Type B pancreatic cell (in vitro differentiated cells): ENCODE measurements at regions not wholly inside any gene's neighbourhood (a gene's known extent, or its start where the extent isn't known, plus 50 kb on each side); places are given as distances from the start of the nearest gene placed in this dataset.

Source experiments
- DNase-seq: peaks from one replicate; pipeline ENCODE4 v3.0.0; 2021; ENCODE audit warnings: mixed read lengths; ENCODE audit not compliant: unreplicated experiment; ENCODE audit errors: extremely low spot score
- H3K27ac Mint-ChIP-seq: 2 replicates; pipeline ENCODE4 v1.8.0; 2021; ENCODE audit warnings: mild to moderate bottlenecking, mixed read lengths
- H3K27me3 Mint-ChIP-seq: 2 replicates; pipeline ENCODE4 v1.8.0; 2021; ENCODE audit warnings: mixed read lengths
- H3K36me3 Mint-ChIP-seq: 2 replicates; pipeline ENCODE4 v1.8.0; 2021; ENCODE audit warnings: mixed read lengths
- H3K4me1 Mint-ChIP-seq: one replicate; pipeline ENCODE4 v1.8.0; 2021; ENCODE audit warnings: mixed read lengths; ENCODE audit not compliant: unreplicated experiment
- H3K4me3 Mint-ChIP-seq: 2 replicates; pipeline ENCODE4 v1.8.0; 2021; ENCODE audit warnings: mild to moderate bottlenecking, mixed read lengths
- H3K9me3 Mint-ChIP-seq: 2 replicates; pipeline ENCODE4 v1.8.0; 2021; ENCODE audit warnings: mixed read lengths
- CTCF ChIP-seq: fragments of 200-600 bp; sonication (generic); conservative IDR thresholded peaks from 2 replicates; pipeline ENCODE4 v1.5.0; 2021; ENCODE audit warnings: antibody characterized with exemption, mild to moderate bottlenecking

- no peak for TF ChIP-seq CTCF
- Mint-ChIP-seq H3K27me3 (no peaks in the 10 kb centered on the region), H3K27ac (no peak overlapping the region), H3K9me3 (no peaks in the 10 kb centered on the region), H3K4me1 (peaks cover 19% of the 10 kb centered on the region), H3K4me3 (no peak overlapping the region), H3K36me3 (peaks cover 3% of the 10 kb centered on the region)
- DNase-seq: no peak
These were observed 102.6 kb upstream of the SLC4A4 start for GRCh38 chr4:71236226-71236625.

GRCh38 chr4:71237641-71238040 is 101.2 kb upstream of the SLC4A4 start:
- peaks cover 18% of the 10 kb centered on the region for H3K4me1 Mint-ChIP-seq
- no peak for TF ChIP-seq CTCF
- no peak overlapping the region for H3K27ac Mint-ChIP-seq

GRCh38 chr4:71239365-71239764 is 99.5 kb upstream of the SLC4A4 start:
- H3K9me3 Mint-ChIP-seq: no peaks in the 10 kb centered on the region
- TF ChIP-seq CTCF: no peak
- no peak overlapping the region for H3K4me3 Mint-ChIP-seq
- DNase-seq: no peak
- H3K27ac Mint-ChIP-seq: no peak overlapping the region
- H3K4me1 Mint-ChIP-seq: peaks cover 8% of the 10 kb centered on the region
- no peaks in the 10 kb centered on the region for H3K27me3 Mint-ChIP-seq
- peaks cover 3% of the 10 kb centered on the region for H3K36me3 Mint-ChIP-seq

More at GRCh38 chr4:71237641-71238040, 101.2 kb upstream of the SLC4A4 start:
- peaks cover 3% of the 10 kb centered on the region for H3K36me3 Mint-ChIP-seq
- H3K9me3 Mint-ChIP-seq: no peaks in the 10 kb centered on the region
- H3K27me3 Mint-ChIP-seq: no peaks in the 10 kb centered on the region
- no peak overlapping the region for H3K4me3 Mint-ChIP-seq
- DNase-seq: no peak

GRCh38 chr4:71240094-71240493 is 98.7 kb upstream of the SLC4A4 start:
- DNase-seq: no peak
- H3K27ac Mint-ChIP-seq: no peak overlapping the region
- peaks cover 8% of the 10 kb centered on the region for H3K4me1 Mint-ChIP-seq
- peaks cover 3% of the 10 kb centered on the region for H3K36me3 Mint-ChIP-seq
- no peaks in the 10 kb centered on the region for H3K27me3 Mint-ChIP-seq
- no peaks in the 10 kb centered on the region for H3K9me3 Mint-ChIP-seq
- no peak overlapping the region for H3K4me3 Mint-ChIP-seq
- TF ChIP-seq CTCF: no peak

- Mint-ChIP-seq H3K9me3 (no peaks in the 10 kb centered on the region), H3K4me3 (no peak overlapping the region), H3K36me3 (peaks cover 3% of the 10 kb centered on the region), H3K4me1 (peaks cover 8% of the 10 kb centered on the region), H3K27ac (no peak overlapping the region), H3K27me3 (no peaks in the 10 kb centered on the region)
- no peak for DNase-seq
- no peak for TF ChIP-seq CTCF
These were observed 97.1 kb upstream of the SLC4A4 start for GRCh38 chr4:71241501-71242288.
